Natural killer cell treated with Interleukin-12 subunit alpha and Interleukin-12 subunit beta and Interleukin-15 and Interleukin-18, amount 100 ng/mL, for 72 hours (primary cell): ENCODE measurements at regions not wholly inside any gene's neighbourhood (a gene's known extent, or its start where the extent isn't known, plus 50 kb on each side); places are given as distances from the start of the nearest gene placed in this dataset.

Experiments
- ATAC-seq, 2 donors: fragments of 150-1000 bp; cut with Tn5 transposase in 1 of 2; sonication (Bioruptor Pico), chemical (Tn5 transposase) in 1 of 2; 2 replicates each; pipeline ENCODE4 v1.10.0; 2021
- DNase-seq: peaks from one replicate; pipeline ENCODE4 v3.0.0; 2022; ENCODE audit warnings: low spot score
- H3K27ac Mint-ChIP-seq, 2 donors: 1 replicate in 1 of 2; 2 replicates in 1 of 2; pipeline ENCODE4 v1.8.0; 2022; ENCODE audit warnings: mixed read lengths in 2 of 2, mild to moderate bottlenecking in 1 of 2, moderate library complexity in 1 of 2
- H3K27me3 Mint-ChIP-seq, 2 donors: 1 replicate in 1 of 2; 2 replicates in 1 of 2; pipeline ENCODE4 v1.8.0; 2022; ENCODE audit warnings: mixed read lengths in 2 of 2
- H3K36me3 Mint-ChIP-seq: one replicate; pipeline ENCODE4 v1.8.0; 2022; ENCODE audit warnings: mixed read lengths
- H3K4me1 Mint-ChIP-seq, 2 donors: 1 replicate in 1 of 2; 2 replicates in 1 of 2; pipeline ENCODE4 v1.8.0; 2022; ENCODE audit warnings: low read depth in 2 of 2, mixed read lengths in 2 of 2, mild to moderate bottlenecking in 1 of 2
- H3K4me3 Mint-ChIP-seq: one replicate; pipeline ENCODE4 v1.8.0; 2022; ENCODE audit warnings: mixed read lengths
- H3K9me3 Mint-ChIP-seq: 2 replicates; pipeline ENCODE4 v1.8.0; 2022; ENCODE audit warnings: mixed read lengths

- no peak overlapping the region for H3K27ac Mint-ChIP-seq
- H3K4me3 Mint-ChIP-seq = no peak overlapping the region
- H3K4me1 Mint-ChIP-seq = no peaks in the 10 kb centered on the region
- ATAC-seq (no peak), DNase-seq (no peak)
- H3K9me3 Mint-ChIP-seq = peaks cover 4% of the 10 kb centered on the region
- no peaks in the 10 kb centered on the region for H3K27me3 Mint-ChIP-seq
- H3K36me3 Mint-ChIP-seq = no peaks in the 10 kb centered on the region
Observed at GRCh38 chr6:126784161-126784790, 334.2 kb upstream of the RSPO3 start.

GRCh38 chr6:126786262-126786661 is 332.2 kb upstream of the RSPO3 start:
- ATAC-seq (no peak), DNase-seq (no peak)
- Mint-ChIP-seq H3K27me3 (no peaks in the 10 kb centered on the region), H3K4me3 (no peak overlapping the region), H3K27ac (no peak overlapping the region), H3K9me3 (peaks cover 4% of the 10 kb centered on the region), H3K4me1 (no peaks in the 10 kb centered on the region), H3K36me3 (no peaks in the 10 kb centered on the region)

- Mint-ChIP-seq H3K9me3 (peaks cover 4% of the 10 kb centered on the region), H3K4me3 (no peak overlapping the region), H3K36me3 (no peaks in the 10 kb centered on the region), H3K4me1 (no peaks in the 10 kb centered on the region), H3K27me3 (no peaks in the 10 kb centered on the region), H3K27ac (no peak overlapping the region)
- ATAC-seq (no peak), DNase-seq (no peak)
Observed at GRCh38 chr6:126787635-126788034, 330.8 kb upstream of the RSPO3 start.

GRCh38 chr6:126788861-126789365 is 329.6 kb upstream of the RSPO3 start:
- DNase-seq = no peak
- Mint-ChIP-seq H3K36me3 (no peaks in the 10 kb centered on the region), H3K27ac (no peak overlapping the region), H3K27me3 (no peaks in the 10 kb centered on the region), H3K9me3 (peaks cover 4% of the 10 kb centered on the region), H3K4me3 (no peak overlapping the region), H3K4me1 (no peaks in the 10 kb centered on the region)
- no peak for ATAC-seq

GRCh38 chr6:126792340-126793085 is 326.0 kb upstream of the RSPO3 start:
- no peaks in the 10 kb centered on the region for H3K27me3 Mint-ChIP-seq
- no peaks in the 10 kb centered on the region for H3K9me3 Mint-ChIP-seq
- H3K27ac Mint-ChIP-seq = no peak overlapping the region
- H3K36me3 Mint-ChIP-seq = no peaks in the 10 kb centered on the region
- ATAC-seq (no peak), DNase-seq (no peak)
- H3K4me1 Mint-ChIP-seq = no peaks in the 10 kb centered on the region
- H3K4me3 Mint-ChIP-seq = no peak overlapping the region

DNA sequence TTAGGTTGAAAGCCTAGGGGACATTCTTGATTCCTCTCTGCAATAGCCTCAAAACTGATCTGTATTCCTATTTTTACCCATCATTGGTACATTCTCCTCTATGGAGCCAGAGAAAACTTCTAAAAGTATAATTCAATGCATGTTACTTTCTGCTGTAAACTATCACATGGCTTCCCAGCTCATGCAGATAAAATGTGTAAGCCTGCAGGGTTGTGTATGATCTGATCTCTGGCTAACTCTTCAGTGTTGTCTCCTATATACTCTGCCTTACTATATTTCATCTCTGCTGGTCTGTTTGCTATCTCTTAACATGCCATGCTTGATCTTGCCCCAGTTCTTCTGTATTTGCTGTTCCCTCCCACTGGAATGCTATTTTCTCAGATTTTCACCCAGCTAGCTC is 323.3 kb upstream of the RSPO3 start:
- peaks cover 3% of the 10 kb centered on the region for H3K9me3 Mint-ChIP-seq
- no peaks in the 10 kb centered on the region for H3K36me3 Mint-ChIP-seq
- no peak overlapping the region for H3K4me3 Mint-ChIP-seq
- DNase-seq (no peak), ATAC-seq (no peak)
- no peaks in the 10 kb centered on the region for H3K4me1 Mint-ChIP-seq
- no peaks in the 10 kb centered on the region for H3K27me3 Mint-ChIP-seq
- no peak overlapping the region for H3K27ac Mint-ChIP-seq

- Mint-ChIP-seq H3K9me3 (peaks cover 6% of the 10 kb centered on the region), H3K4me1 (no peaks in the 10 kb centered on the region), H3K4me3 (no peak overlapping the region), H3K36me3 (no peaks in the 10 kb centered on the region), H3K27me3 (no peaks in the 10 kb centered on the region), H3K27ac (no peak overlapping the region)
- DNase-seq = no peak
- ATAC-seq = no peak
Observed at GRCh38 chr6:126797981-126798380, 320.5 kb upstream of the RSPO3 start.

GRCh38 chr6:126803769-126804168 is 314.7 kb upstream of the RSPO3 start:
- H3K27ac Mint-ChIP-seq = no peak overlapping the region
- H3K9me3 Mint-ChIP-seq = peaks cover 6% of the 10 kb centered on the region
- DNase-seq = no peak
- no peak overlapping the region for H3K4me3 Mint-ChIP-seq
- ATAC-seq = no peak
- H3K27me3 Mint-ChIP-seq = no peaks in the 10 kb centered on the region
- H3K36me3 Mint-ChIP-seq = no peaks in the 10 kb centered on the region
- no peaks in the 10 kb centered on the region for H3K4me1 Mint-ChIP-seq

DNA sequence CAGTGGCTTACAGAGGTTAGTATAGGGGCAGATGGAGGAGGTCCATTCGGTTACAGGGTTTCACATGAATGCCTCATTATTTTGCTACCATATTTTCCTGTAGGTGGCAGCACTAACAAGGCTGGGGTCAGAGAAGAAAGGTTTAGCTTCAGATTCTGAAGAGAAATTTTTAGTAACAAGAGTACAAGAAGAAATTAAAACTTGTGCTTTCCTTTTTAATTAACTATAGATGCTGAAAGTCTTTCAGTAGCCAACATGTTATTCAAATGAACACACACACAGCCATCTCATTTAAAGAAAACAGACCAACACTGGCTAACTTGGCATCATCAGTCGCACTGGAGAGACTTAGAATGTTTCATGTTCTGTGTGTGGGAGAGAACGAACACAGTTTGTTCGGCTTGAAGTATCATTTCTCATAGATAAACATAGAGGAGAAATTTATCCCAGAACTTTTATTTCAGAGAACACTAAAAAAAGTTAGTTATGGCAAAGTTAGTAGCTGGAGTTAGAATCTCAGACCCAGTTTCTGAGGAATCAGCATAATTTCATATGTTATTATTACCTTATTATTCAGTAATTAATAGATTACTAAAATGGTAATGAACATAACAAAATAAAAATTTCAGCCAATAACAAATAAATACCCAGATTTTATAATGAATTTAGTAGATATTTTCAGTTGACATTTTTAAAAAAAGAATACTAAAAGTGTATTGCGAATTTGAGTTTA is 314.0 kb upstream of the RSPO3 start:
- peaks cover 3% of the 10 kb centered on the region for H3K9me3 Mint-ChIP-seq

GRCh38 chr6:126805861-126806260 is 312.6 kb upstream of the RSPO3 start:
- DNase-seq (no peak), ATAC-seq (no peak)
- no peak overlapping the region for H3K27ac Mint-ChIP-seq
- H3K4me3 Mint-ChIP-seq = no peak overlapping the region
- H3K27me3 Mint-ChIP-seq = no peaks in the 10 kb centered on the region
- peaks cover 3% of the 10 kb centered on the region for H3K9me3 Mint-ChIP-seq
- no peaks in the 10 kb centered on the region for H3K4me1 Mint-ChIP-seq
- H3K36me3 Mint-ChIP-seq = no peaks in the 10 kb centered on the region

More for the DNA sequence above, 314.0 kb upstream of the RSPO3 start:
- H3K36me3 Mint-ChIP-seq = no peaks in the 10 kb centered on the region
- H3K4me1 Mint-ChIP-seq = no peaks in the 10 kb centered on the region
- H3K4me3 Mint-ChIP-seq = no peak overlapping the region
- H3K27ac Mint-ChIP-seq = no peak overlapping the region
- no peak for DNase-seq
- no peak for ATAC-seq
- H3K27me3 Mint-ChIP-seq = no peaks in the 10 kb centered on the region

GRCh38 chr6:126807876-126808275 is 310.6 kb upstream of the RSPO3 start:
- no peaks in the 10 kb centered on the region for H3K36me3 Mint-ChIP-seq
- H3K9me3 Mint-ChIP-seq = no peaks in the 10 kb centered on the region
- H3K27me3 Mint-ChIP-seq = no peaks in the 10 kb centered on the region
- H3K4me3 Mint-ChIP-seq = no peak overlapping the region
- ATAC-seq (no peak), DNase-seq (no peak)
- no peak overlapping the region for H3K27ac Mint-ChIP-seq
- H3K4me1 Mint-ChIP-seq = no peaks in the 10 kb centered on the region

DNA sequence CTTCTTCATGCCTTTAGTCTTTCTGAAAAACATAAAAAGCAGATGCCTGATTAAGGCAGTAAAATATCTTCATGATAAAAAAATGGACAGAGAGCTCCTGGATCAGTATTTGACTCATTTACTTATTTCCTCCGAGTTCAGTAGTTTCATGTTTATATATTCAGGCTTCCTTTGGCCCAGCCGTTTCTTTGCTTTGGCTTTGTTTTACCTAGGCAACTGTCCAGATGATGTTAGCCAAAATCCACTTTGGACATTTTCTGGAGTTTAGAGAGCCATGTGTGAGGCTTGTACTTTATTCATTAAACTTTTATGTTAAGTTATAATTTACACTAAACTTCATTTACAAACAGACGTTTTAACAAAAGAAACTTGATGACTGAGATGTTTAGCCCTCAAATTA is 307.1 kb upstream of the RSPO3 start:
- no peaks in the 10 kb centered on the region for H3K27me3 Mint-ChIP-seq
- H3K9me3 Mint-ChIP-seq = peaks cover 10% of the 10 kb centered on the region
- no peak overlapping the region for H3K27ac Mint-ChIP-seq
- no peaks in the 10 kb centered on the region for H3K4me1 Mint-ChIP-seq
- H3K4me3 Mint-ChIP-seq = no peak overlapping the region
- no peak for ATAC-seq
- DNase-seq = no peak
- no peaks in the 10 kb centered on the region for H3K36me3 Mint-ChIP-seq

DNA sequence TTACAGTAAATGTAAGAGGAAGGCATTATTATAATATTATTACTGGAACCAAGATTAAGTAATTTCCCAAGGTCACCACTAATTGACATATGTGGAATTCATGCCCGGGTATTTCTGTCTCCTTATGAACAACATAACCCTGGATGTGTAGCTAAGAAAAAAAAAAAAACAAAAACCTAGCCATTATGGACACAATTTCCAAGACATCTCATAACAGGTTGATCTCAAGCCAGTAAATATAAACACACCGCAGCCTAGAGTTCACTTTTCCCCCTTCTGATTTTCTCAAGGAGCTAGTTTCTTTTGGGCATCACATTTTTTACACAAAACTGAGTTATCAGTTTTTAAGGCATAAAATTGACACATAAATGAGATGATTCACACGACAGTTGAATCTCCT is 306.5 kb upstream of the RSPO3 start:
- Mint-ChIP-seq H3K36me3 (no peaks in the 10 kb centered on the region), H3K9me3 (peaks cover 14% of the 10 kb centered on the region), H3K4me1 (no peaks in the 10 kb centered on the region), H3K27me3 (no peaks in the 10 kb centered on the region), H3K4me3 (no peak overlapping the region), H3K27ac (no peak overlapping the region)
- DNase-seq = no peak
- ATAC-seq = no peak

- ATAC-seq = no peak
- no peak overlapping the region for H3K27ac Mint-ChIP-seq
Observed at GRCh38 chr6:126812651-126813050, 305.8 kb upstream of the RSPO3 start.

More at GRCh38 chr6:126812651-126813050, 305.8 kb upstream of the RSPO3 start:
- H3K4me3 Mint-ChIP-seq = no peak overlapping the region
- H3K27me3 Mint-ChIP-seq = no peaks in the 10 kb centered on the region
- no peaks in the 10 kb centered on the region for H3K36me3 Mint-ChIP-seq
- no peaks in the 10 kb centered on the region for H3K4me1 Mint-ChIP-seq
- H3K9me3 Mint-ChIP-seq = peaks cover 14% of the 10 kb centered on the region
- no peak for DNase-seq
